HL-60 (cell line): ENCODE measurements at regions not wholly inside any gene's neighbourhood (a gene's known extent, or its start where the extent isn't known, plus 50 kb on each side); places are given as distances from the start of the nearest gene placed in this dataset.

Experiments
- GABPA ChIP-seq: IDR thresholded peaks from 2 replicates; pipeline ENCODE4 v1.6.1; 2012; ENCODE audit warnings: low read depth
- POLR2AphosphoS5 ChIP-seq: IDR thresholded peaks from 2 replicates; pipeline ENCODE4 v1.6.1; 2012; ENCODE audit warnings: low read depth
- SPI1 ChIP-seq: IDR thresholded peaks from 2 replicates; pipeline ENCODE4 v1.6.1; 2012; ENCODE audit warnings: low read depth, mild to moderate bottlenecking, borderline replicate concordance
- TF ChIP-seq, protein P1 (sequence below): IDR thresholded peaks from one replicate; pipeline ENCODE4 v1.5.1; 2011; ENCODE audit warnings: low read length, control low read depth, inconsistent platforms; ENCODE audit not compliant: insufficient read depth
- TF ChIP-seq, protein P2 (sequence below): IDR thresholded peaks from 2 replicates; pipeline ENCODE4 v1.6.1; 2012; ENCODE audit warnings: low read depth; ENCODE audit not compliant: insufficient replicate concordance

DNA sequence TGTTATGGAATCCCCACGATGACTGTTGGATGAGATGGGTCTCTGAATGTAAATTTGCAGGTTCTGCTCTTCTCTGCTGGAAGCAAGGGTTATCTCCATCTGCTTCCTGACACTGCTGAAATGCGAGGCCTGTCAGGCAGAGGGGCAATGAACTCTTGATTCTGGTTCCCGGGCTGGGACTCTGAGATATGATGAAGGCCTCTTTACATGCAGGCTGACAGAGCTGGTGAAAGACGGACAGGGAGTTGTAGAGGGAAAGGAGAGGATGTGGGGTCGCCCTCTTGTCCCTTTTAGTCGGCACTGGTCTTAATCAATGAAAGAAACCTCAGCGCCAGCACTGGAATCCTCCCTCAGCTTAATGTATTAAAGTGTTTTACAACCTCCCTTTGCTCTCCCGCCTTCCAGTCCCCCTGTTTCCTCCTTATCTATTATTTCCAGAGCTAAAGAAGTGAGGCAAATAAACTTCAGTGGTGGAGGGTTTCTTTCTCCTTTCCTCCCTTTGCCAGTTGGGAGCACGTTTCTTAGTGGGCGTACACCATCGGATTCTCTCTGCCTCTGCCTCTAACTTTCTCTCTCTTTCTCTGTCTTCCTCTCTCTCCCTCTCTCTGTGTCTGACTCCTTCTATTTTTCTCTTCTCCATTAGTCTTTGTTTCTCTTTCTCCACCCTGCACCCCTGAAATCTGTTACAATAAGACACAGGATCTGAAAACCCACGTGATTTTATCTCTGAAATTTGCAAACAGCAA, 145.6 kb downstream of the BAMBI start:
- TF ChIP-seq, protein P1, sequence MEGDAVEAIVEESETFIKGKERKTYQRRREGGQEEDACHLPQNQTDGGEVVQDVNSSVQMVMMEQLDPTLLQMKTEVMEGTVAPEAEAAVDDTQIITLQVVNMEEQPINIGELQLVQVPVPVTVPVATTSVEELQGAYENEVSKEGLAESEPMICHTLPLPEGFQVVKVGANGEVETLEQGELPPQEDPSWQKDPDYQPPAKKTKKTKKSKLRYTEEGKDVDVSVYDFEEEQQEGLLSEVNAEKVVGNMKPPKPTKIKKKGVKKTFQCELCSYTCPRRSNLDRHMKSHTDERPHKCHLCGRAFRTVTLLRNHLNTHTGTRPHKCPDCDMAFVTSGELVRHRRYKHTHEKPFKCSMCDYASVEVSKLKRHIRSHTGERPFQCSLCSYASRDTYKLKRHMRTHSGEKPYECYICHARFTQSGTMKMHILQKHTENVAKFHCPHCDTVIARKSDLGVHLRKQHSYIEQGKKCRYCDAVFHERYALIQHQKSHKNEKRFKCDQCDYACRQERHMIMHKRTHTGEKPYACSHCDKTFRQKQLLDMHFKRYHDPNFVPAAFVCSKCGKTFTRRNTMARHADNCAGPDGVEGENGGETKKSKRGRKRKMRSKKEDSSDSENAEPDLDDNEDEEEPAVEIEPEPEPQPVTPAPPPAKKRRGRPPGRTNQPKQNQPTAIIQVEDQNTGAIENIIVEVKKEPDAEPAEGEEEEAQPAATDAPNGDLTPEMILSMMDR = no peak
- TF ChIP-seq GABPA (no peak), SPI1 (no peak), POLR2AphosphoS5 (no peak)
- TF ChIP-seq, protein P2, sequence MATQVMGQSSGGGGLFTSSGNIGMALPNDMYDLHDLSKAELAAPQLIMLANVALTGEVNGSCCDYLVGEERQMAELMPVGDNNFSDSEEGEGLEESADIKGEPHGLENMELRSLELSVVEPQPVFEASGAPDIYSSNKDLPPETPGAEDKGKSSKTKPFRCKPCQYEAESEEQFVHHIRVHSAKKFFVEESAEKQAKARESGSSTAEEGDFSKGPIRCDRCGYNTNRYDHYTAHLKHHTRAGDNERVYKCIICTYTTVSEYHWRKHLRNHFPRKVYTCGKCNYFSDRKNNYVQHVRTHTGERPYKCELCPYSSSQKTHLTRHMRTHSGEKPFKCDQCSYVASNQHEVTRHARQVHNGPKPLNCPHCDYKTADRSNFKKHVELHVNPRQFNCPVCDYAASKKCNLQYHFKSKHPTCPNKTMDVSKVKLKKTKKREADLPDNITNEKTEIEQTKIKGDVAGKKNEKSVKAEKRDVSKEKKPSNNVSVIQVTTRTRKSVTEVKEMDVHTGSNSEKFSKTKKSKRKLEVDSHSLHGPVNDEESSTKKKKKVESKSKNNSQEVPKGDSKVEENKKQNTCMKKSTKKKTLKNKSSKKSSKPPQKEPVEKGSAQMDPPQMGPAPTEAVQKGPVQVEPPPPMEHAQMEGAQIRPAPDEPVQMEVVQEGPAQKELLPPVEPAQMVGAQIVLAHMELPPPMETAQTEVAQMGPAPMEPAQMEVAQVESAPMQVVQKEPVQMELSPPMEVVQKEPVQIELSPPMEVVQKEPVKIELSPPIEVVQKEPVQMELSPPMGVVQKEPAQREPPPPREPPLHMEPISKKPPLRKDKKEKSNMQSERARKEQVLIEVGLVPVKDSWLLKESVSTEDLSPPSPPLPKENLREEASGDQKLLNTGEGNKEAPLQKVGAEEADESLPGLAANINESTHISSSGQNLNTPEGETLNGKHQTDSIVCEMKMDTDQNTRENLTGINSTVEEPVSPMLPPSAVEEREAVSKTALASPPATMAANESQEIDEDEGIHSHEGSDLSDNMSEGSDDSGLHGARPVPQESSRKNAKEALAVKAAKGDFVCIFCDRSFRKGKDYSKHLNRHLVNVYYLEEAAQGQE = no peak
